ENCODE measurements at regions not wholly inside any gene's neighbourhood (a gene's known extent, or its start where the extent isn't known, plus 50 kb on each side); places are given as distances from the start of the nearest gene placed in this dataset.
"Not testable (repeated sequence)": the region's sequence is repeated elsewhere in the genome, so short reads cannot be mapped to it uniquely, and the experiment has no call there.

- Mint-ChIP-seq H3K36me3 (ENCODE audit: insufficient read depth, unreplicated experiment) (no peaks in the 10 kb centered on the region), H3K4me1 (ENCODE audit: low read depth, unreplicated experiment) (no peaks in the 10 kb centered on the region), H3K27me3 (ENCODE audit: unreplicated experiment) (no peaks in the 10 kb centered on the region), H3K27ac (ENCODE audit: unreplicated experiment) (no peak overlapping the region), H3K4me3 (ENCODE audit: low read depth, unreplicated experiment) (no peak overlapping the region), H3K9me3 (ENCODE audit: low read depth, unreplicated experiment) (no peaks in the 10 kb centered on the region)
- BruUV-seq (replicated peaks): no TSS peak
- CTCF ChIA-PET: no interaction called here
- intact Hi-C loops (cut with micrococcal nuclease; ENCODE audit: unreplicated experiment): no loop called here
- DNase-seq: no peak
- no peak for TF ChIP-seq CTCF (IDR thresholded peaks at IDR 0.05; ENCODE audit: unreplicated experiment)
These were observed 450.6 kb upstream of the TBL1XR1 start for GRCh38 chr3:177647876-177648275.

GRCh38 chr3:177652556-177653291, 455.4 kb upstream of the TBL1XR1 start:
- DNase-seq: no peak
- H3K36me3 Mint-ChIP-seq (ENCODE audit: insufficient read depth, unreplicated experiment): no peaks in the 10 kb centered on the region
- TF ChIP-seq CTCF (IDR thresholded peaks at IDR 0.05; ENCODE audit: unreplicated experiment): no peak
- no peaks in the 10 kb centered on the region for H3K4me1 Mint-ChIP-seq (ENCODE audit: low read depth, unreplicated experiment)
- no peaks in the 10 kb centered on the region for H3K27me3 Mint-ChIP-seq (ENCODE audit: unreplicated experiment)
- intact Hi-C loops (cut with micrococcal nuclease; ENCODE audit: unreplicated experiment): no loop called here
- BruUV-seq (replicated peaks): no TSS peak
- H3K4me3 Mint-ChIP-seq (ENCODE audit: low read depth, unreplicated experiment): no peak overlapping the region
- H3K9me3 Mint-ChIP-seq (ENCODE audit: low read depth, unreplicated experiment): no peaks in the 10 kb centered on the region
- no peak overlapping the region for H3K27ac Mint-ChIP-seq (ENCODE audit: unreplicated experiment)
- CTCF ChIA-PET: no interaction called here

- no peak for TF ChIP-seq CTCF (IDR thresholded peaks at IDR 0.05; ENCODE audit: unreplicated experiment)
- DNase-seq: no peak
- Mint-ChIP-seq H3K27me3 (ENCODE audit: unreplicated experiment) (no peaks in the 10 kb centered on the region), H3K27ac (ENCODE audit: unreplicated experiment) (no peak overlapping the region), H3K4me1 (ENCODE audit: low read depth, unreplicated experiment) (no peaks in the 10 kb centered on the region), H3K4me3 (ENCODE audit: low read depth, unreplicated experiment) (no peak overlapping the region), H3K9me3 (ENCODE audit: low read depth, unreplicated experiment) (no peaks in the 10 kb centered on the region), H3K36me3 (ENCODE audit: insufficient read depth, unreplicated experiment) (no peaks in the 10 kb centered on the region)
- CTCF ChIA-PET: no interaction called here
- intact Hi-C loops (cut with micrococcal nuclease; ENCODE audit: unreplicated experiment): no loop called here
- BruUV-seq (replicated peaks): no TSS peak
These were observed 460.0 kb upstream of the TBL1XR1 start for GRCh38 chr3:177657243-177657642.

- no peaks in the 10 kb centered on the region for H3K9me3 Mint-ChIP-seq (ENCODE audit: low read depth, unreplicated experiment)
- no peaks in the 10 kb centered on the region for H3K27me3 Mint-ChIP-seq (ENCODE audit: unreplicated experiment)
- H3K27ac Mint-ChIP-seq (ENCODE audit: unreplicated experiment): no peak overlapping the region
- no TSS peak for BruUV-seq (replicated peaks)
- intact Hi-C loops (cut with micrococcal nuclease; ENCODE audit: unreplicated experiment): no loop called here
- DNase-seq: no peak
- no peak overlapping the region for H3K4me3 Mint-ChIP-seq (ENCODE audit: low read depth, unreplicated experiment)
- CTCF ChIA-PET: no interaction called here
- no peaks in the 10 kb centered on the region for H3K36me3 Mint-ChIP-seq (ENCODE audit: insufficient read depth, unreplicated experiment)
- TF ChIP-seq CTCF (IDR thresholded peaks at IDR 0.05; ENCODE audit: unreplicated experiment): no peak
- no peaks in the 10 kb centered on the region for H3K4me1 Mint-ChIP-seq (ENCODE audit: low read depth, unreplicated experiment)
These were observed 461.1 kb upstream of the TBL1XR1 start for GRCh38 chr3:177658354-177658753.

- H3K4me1 Mint-ChIP-seq (ENCODE audit: low read depth, unreplicated experiment); H3K36me3 Mint-ChIP-seq (ENCODE audit: insufficient read depth, unreplicated experiment); H3K9me3 Mint-ChIP-seq (ENCODE audit: low read depth, unreplicated experiment); H3K4me3 Mint-ChIP-seq (ENCODE audit: low read depth, unreplicated experiment); H3K27ac Mint-ChIP-seq (ENCODE audit: unreplicated experiment); intact Hi-C loops (cut with micrococcal nuclease; ENCODE audit: unreplicated experiment); BruUV-seq (replicated peaks); DNase-seq; H3K27me3 Mint-ChIP-seq (ENCODE audit: unreplicated experiment): not testable (repeated sequence)
- CTCF ChIA-PET: interaction anchor here (0.7 kb wide), 1 partner anchor 186 kb away, joined by 3 read pairs; no protein-coding TSS in a partner anchor
These were observed 467.3 kb upstream of the TBL1XR1 start for GRCh38 chr3:177664380-177665103.

Measured in Calu3 (cell line).